LNCAP (cell line): ENCODE measurements at regions not wholly inside any gene's neighbourhood (a gene's known extent, or its start where the extent isn't known, plus 50 kb on each side); places are given as distances from the start of the nearest gene placed in this dataset.

ENCODE experiments used
- CTCF ChIP-seq: fragments of 450-650 bp; IDR thresholded peaks from 2 replicates; pipeline ENCODE4 v1.5.1; 2017; ENCODE audit warnings: mild to moderate bottlenecking

GRCh38 chr10:28815681-28816080, 138.4 kb downstream of the BAMBI start:
- TF ChIP-seq CTCF = no peak

GRCh38 chr10:28822719-28823464, 145.6 kb downstream of the BAMBI start:
- no peak for TF ChIP-seq CTCF

- TF ChIP-seq CTCF = no peak
Observed at GRCh38 chr10:28823501-28824075, 146.3 kb downstream of the BAMBI start.

GRCh38 chr10:28833313-28833712, 156.0 kb downstream of the BAMBI start:
- no peak for TF ChIP-seq CTCF

GRCh38 chr10:28836435-28836743, 159.1 kb downstream of the BAMBI start:
- TF ChIP-seq CTCF = no peak

- no peak for TF ChIP-seq CTCF
Observed at GRCh38 chr10:28837613-28838390, 160.5 kb downstream of the BAMBI start.

- TF ChIP-seq CTCF = no peak
Observed at GRCh38 chr10:28838908-28839307, 161.6 kb downstream of the BAMBI start.
